Endothelial cell of umbilical vein (primary cell): ENCODE measurements at regions not wholly inside any gene's neighbourhood (a gene's known extent, or its start where the extent isn't known, plus 50 kb on each side); places are given as distances from the start of the nearest gene placed in this dataset.

Experiments used
- BruUV-seq: library from RNA; stranded (reverse); fragments of 400-500 nt; replicated peaks from 2 replicates; lab custom pipeline; 2021; lab: Mats Ljungman, UMichigan
- CTCF ChIA-PET: fragments of 300-600, 350-600 bp; sonication (Branson Sonifier 250); formaldehyde crosslinking; loops from one replicate; lab custom pipeline; 2021; ENCODE audit warnings: antibody characterized with exemption, inconsistent platforms; lab: Charles Lee
- POLR2A ChIA-PET: fragments of 300-600, 350-600 bp; sonication (Branson Sonifier 250); formaldehyde crosslinking; loops from one replicate; lab custom pipeline; 2021; ENCODE audit warnings: antibody characterized with exemption, inconsistent platforms; lab: Charles Lee
- DNase-seq: peaks from one replicate; pipeline ENCODE4 v3.0.0-alpha.2; 2011; ENCODE audit warnings: low read depth, low spot score
- FAIRE-seq: peaks from 2 replicates; lab custom pipeline; 2011; peaks lifted over from hg19 to GRCh38; lab: Jason Lieb, UNC
- H2AFZ ChIP-seq: 2 replicates; pipeline ENCODE4 v1.6.0; 2012; ENCODE audit warnings: low read depth, low read length, control low read depth, inconsistent platforms
- H3K27ac ChIP-seq: 2 replicates; pipeline ENCODE4 v1.5.1; 2011; ENCODE audit warnings: low read depth, mild to moderate bottlenecking, control low read depth, low read length, moderate library complexity; ENCODE audit not compliant: insufficient read depth
- H3K27me3 ChIP-seq, 2 experiments: 2 replicates each; pipeline versions ENCODE4 v1.6.0 to v1.6.1; 2011; ENCODE audit warnings: low read length in 2 of 2, mixed read lengths in 1 of 2; ENCODE audit not compliant: control insufficient read depth in 2 of 2, insufficient read depth in 2 of 2
- H3K36me3 ChIP-seq, 2 experiments: 2 replicates in 1 of 2; 3 replicates in 1 of 2; pipeline ENCODE4 v1.5.1; 2011; ENCODE audit warnings: low read length in 2 of 2, mild to moderate bottlenecking in 1 of 2, moderate library complexity in 1 of 2; ENCODE audit not compliant: control insufficient read depth in 2 of 2, insufficient read depth in 2 of 2; ENCODE audit errors: extremely low read depth in 1 of 2
- H3K4me1 ChIP-seq: 3 replicates; pipeline ENCODE4 v1.5.1; 2011; ENCODE audit warnings: mild to moderate bottlenecking, low read length; ENCODE audit not compliant: control insufficient read depth, insufficient read depth; ENCODE audit errors: extremely low read depth
- H3K4me2 ChIP-seq: 2 replicates; pipeline ENCODE4 v1.6.1; 2011; ENCODE audit warnings: low read length, control low read depth, mixed read lengths; ENCODE audit not compliant: insufficient read depth
- H3K4me3 ChIP-seq, 3 experiments: fragments of 200-600 bp in 1 of 3; sonication (generic), shearing (Covaris generic) in 1 of 3; replicated peaks in 1 of 3; 2 replicates each; pipeline ENCODE4 v1.5.1; 2011 to 2016; ENCODE audit warnings: control low read depth in 3 of 3, low read length in 3 of 3, mild to moderate bottlenecking in 2 of 3, inconsistent platforms in 1 of 3, low read depth in 1 of 3, moderate library complexity in 1 of 3; ENCODE audit not compliant: insufficient read depth in 1 of 3
- H3K79me2 ChIP-seq: 2 replicates; pipeline ENCODE4 v1.6.0; 2012; ENCODE audit warnings: low read length, inconsistent platforms; ENCODE audit not compliant: control insufficient read depth, insufficient read depth
- H3K9ac ChIP-seq: replicated peaks from 2 replicates; pipeline ENCODE3; 2011; ENCODE audit warnings: low read length, control low read depth; ENCODE audit not compliant: insufficient read depth; ENCODE audit errors: extremely low read depth
- H3K9me1 ChIP-seq: replicated peaks from 3 replicates; pipeline ENCODE4 v1.6.0; 2011; ENCODE audit warnings: mild to moderate bottlenecking, low read length; ENCODE audit not compliant: control insufficient read depth, insufficient read depth; ENCODE audit errors: extremely low read depth
- H3K9me3 ChIP-seq: replicated peaks from 2 replicates; pipeline ENCODE4 v1.5.1; 2012; ENCODE audit warnings: low read length, inconsistent platforms; ENCODE audit not compliant: control insufficient read depth, insufficient read depth
- H4K20me1 ChIP-seq: replicated peaks from 2 replicates; pipeline ENCODE3; 2011; ENCODE audit warnings: mild to moderate bottlenecking, low read length; ENCODE audit not compliant: control insufficient read depth, insufficient read depth; ENCODE audit errors: extremely low read depth
- EZH2 ChIP-seq: IDR thresholded peaks from 2 replicates; pipeline ENCODE4 v1.6.1; 2012; ENCODE audit warnings: borderline replicate concordance, low read depth, mild to moderate bottlenecking, moderate library complexity, low read length, inconsistent platforms; ENCODE audit not compliant: severe bottlenecking
- FOS ChIP-seq: IDR thresholded peaks from 2 replicates; pipeline ENCODE4 v1.6.1; 2011; ENCODE audit warnings: mild to moderate bottlenecking, low read length, moderate library complexity, borderline replicate concordance; ENCODE audit not compliant: insufficient read depth
- GATA2 ChIP-seq: IDR thresholded peaks from 2 replicates; pipeline ENCODE4 v1.7.0; 2011; ENCODE audit warnings: low read depth, mild to moderate bottlenecking, moderate library complexity, mixed read lengths, low read length; ENCODE audit not compliant: insufficient read length, insufficient read depth
- JUN ChIP-seq: IDR thresholded peaks from 2 replicates; pipeline ENCODE4 v1.6.1; 2011; ENCODE audit warnings: borderline replicate concordance, low read depth; ENCODE audit not compliant: insufficient read length, insufficient read depth
- MYC ChIP-seq: IDR thresholded peaks from one replicate; pipeline ENCODE4 v1.6.1; 2011; ENCODE audit warnings: mild to moderate bottlenecking, low read depth, low read length
- POLR2A ChIP-seq: IDR thresholded peaks from 2 replicates; pipeline ENCODE4 v1.6.1; 2012; ENCODE audit warnings: low read depth, mild to moderate bottlenecking, control low read depth, low read length
- POLR2AphosphoS5 ChIP-seq: IDR thresholded peaks from 2 replicates; pipeline ENCODE4 v1.6.1; 2012; ENCODE audit warnings: low read depth, mild to moderate bottlenecking, control low read depth, low read length, moderate library complexity; ENCODE audit not compliant: insufficient read depth
- dilution Hi-C: fragments of 300-500 bp; cut with MboI; formaldehyde crosslinking; loops from one replicate; pipeline ENCODE4 v1.15.0; 2019; ENCODE audit warnings: low sequenced_read_pairs; ENCODE audit not compliant: extremely low pct_ligation_motif_present
- intact Hi-C: fragments of 100-400 bp; cut with micrococcal nuclease; formaldehyde crosslinking; loops from one replicate; pipeline ENCODE4 v1.10.0; 2022
- TF ChIP-seq, protein P1 (sequence below): IDR thresholded peaks from 2 replicates; pipeline ENCODE4 v1.6.1; 2011; ENCODE audit not compliant: insufficient read depth, insufficient read length
- TF ChIP-seq, protein P2 (sequence below), 2 donors: IDR thresholded peaks; 1 replicate in 1 of 2; 2 replicates in 1 of 2; pipeline ENCODE4 v1.5.1; 2011; ENCODE audit warnings: low read length in 2 of 2, mild to moderate bottlenecking in 2 of 2, moderate library complexity in 2 of 2, control low read depth in 1 of 2, inconsistent platforms in 1 of 2, low read depth in 1 of 2; ENCODE audit not compliant: insufficient read depth in 1 of 2; ENCODE audit errors: extremely low read depth in 1 of 2

DNA sequence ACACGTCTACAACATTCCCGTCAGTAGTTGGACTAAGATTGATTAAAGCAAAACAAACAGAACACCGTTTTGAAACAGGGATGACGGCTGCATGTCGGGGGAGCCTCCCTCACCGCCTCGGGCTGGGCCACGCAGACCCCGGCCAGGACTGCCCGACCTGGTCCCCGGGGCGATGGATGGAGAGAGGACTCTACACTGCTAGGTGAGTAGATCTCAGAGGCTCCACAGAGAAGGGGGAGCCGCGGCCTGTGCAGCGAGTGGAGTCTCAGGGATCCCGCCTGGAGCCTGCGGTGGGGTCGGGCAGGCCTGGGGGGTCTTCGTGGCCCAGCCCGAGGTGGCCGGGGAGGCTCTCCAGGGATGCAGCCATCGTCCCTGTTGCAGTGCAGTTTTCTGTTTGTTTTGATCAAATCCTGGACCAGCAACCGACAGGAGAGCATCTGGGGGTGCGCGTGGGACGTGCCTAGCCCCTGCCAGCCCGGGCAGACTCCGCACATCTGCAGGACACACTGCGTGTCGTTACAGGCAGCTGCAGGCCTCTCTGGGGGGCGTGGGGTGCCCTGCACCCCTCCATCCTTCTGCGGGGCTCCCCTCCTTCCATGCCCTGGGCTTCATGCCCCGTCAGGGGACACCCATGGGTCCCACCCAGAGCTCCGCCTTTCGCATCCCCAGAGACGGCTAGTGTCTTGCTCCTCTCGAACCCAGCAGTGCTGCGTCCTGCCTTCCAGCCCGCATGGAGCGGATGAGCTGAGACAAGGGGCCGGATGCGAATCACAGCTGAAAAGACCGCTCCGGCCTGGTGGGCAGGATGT lies 143.6 kb downstream of the RTP5 start:
- H3K79me2 ChIP-seq: no peaks in the 10 kb centered on the region
- no peak overlapping the region for H2AFZ ChIP-seq
- DNase-seq (no peak), FAIRE-seq (no peak)
- no peaks in the 10 kb centered on the region for H3K4me1 ChIP-seq
- no peak overlapping the region for H3K4me3 ChIP-seq
- H4K20me1 ChIP-seq: no peaks in the 10 kb centered on the region
- no peaks in the 10 kb centered on the region for H3K9me1 ChIP-seq
- no TSS peak for BruUV-seq
- H3K4me2 ChIP-seq: no peak overlapping the region
- dilution Hi-C loops (no loop called here), intact Hi-C loops (no loop called here)
- TF ChIP-seq, protein P1, sequence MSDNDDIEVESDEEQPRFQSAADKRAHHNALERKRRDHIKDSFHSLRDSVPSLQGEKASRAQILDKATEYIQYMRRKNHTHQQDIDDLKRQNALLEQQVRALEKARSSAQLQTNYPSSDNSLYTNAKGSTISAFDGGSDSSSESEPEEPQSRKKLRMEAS: no peak
- no peak for TF ChIP-seq GATA2
- no peak for TF ChIP-seq POLR2A
- TF ChIP-seq MYC: no peak
- TF ChIP-seq POLR2AphosphoS5: no peak
- TF ChIP-seq, protein P2, sequence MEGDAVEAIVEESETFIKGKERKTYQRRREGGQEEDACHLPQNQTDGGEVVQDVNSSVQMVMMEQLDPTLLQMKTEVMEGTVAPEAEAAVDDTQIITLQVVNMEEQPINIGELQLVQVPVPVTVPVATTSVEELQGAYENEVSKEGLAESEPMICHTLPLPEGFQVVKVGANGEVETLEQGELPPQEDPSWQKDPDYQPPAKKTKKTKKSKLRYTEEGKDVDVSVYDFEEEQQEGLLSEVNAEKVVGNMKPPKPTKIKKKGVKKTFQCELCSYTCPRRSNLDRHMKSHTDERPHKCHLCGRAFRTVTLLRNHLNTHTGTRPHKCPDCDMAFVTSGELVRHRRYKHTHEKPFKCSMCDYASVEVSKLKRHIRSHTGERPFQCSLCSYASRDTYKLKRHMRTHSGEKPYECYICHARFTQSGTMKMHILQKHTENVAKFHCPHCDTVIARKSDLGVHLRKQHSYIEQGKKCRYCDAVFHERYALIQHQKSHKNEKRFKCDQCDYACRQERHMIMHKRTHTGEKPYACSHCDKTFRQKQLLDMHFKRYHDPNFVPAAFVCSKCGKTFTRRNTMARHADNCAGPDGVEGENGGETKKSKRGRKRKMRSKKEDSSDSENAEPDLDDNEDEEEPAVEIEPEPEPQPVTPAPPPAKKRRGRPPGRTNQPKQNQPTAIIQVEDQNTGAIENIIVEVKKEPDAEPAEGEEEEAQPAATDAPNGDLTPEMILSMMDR (IDR thresholded peaks at IDR 0.05; ENCODE audit: extremely low read depth in 1 of 2, insufficient read depth in 1 of 2, low read depth in 1 of 2, low read length in 2 of 2): no peak
- no peak for TF ChIP-seq JUN
- TF ChIP-seq FOS: no peak
- no peak for TF ChIP-seq EZH2
- ChIA-PET POLR2A (no interaction called here), CTCF (no interaction called here)
- no peak overlapping the region for H3K9ac ChIP-seq
- no peak overlapping the region for H3K27ac ChIP-seq
- H3K9me3 ChIP-seq: no peaks in the 10 kb centered on the region
- no peaks in the 10 kb centered on the region for H3K36me3 ChIP-seq
- no peaks in the 10 kb centered on the region for H3K27me3 ChIP-seq
